ENCODE measurements at regions not wholly inside any gene's neighbourhood (a gene's known extent, or its start where the extent isn't known, plus 50 kb on each side); places are given as distances from the start of the nearest gene placed in this dataset.

DNA sequence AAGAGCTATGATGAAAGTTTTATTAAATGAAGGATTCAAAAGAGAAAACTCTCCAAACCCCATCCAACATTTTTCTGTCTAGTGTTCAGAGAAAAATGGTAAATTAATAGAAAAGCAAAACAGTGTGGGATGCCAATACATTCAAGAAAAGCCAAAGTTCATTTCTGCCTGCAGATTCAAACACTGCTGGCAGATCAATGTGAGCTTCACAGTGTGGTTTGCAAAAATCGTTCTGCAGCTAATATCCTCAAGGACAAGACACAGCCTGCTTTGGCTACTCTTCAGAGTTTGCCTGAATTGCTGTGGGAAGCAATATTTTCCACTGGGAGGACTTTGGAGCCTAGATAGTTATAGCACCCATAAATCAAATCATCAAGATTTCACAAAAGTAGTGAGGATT lies 619.9 kb upstream of the SUCLG2 start:
- TF ChIP-seq, protein P1, sequence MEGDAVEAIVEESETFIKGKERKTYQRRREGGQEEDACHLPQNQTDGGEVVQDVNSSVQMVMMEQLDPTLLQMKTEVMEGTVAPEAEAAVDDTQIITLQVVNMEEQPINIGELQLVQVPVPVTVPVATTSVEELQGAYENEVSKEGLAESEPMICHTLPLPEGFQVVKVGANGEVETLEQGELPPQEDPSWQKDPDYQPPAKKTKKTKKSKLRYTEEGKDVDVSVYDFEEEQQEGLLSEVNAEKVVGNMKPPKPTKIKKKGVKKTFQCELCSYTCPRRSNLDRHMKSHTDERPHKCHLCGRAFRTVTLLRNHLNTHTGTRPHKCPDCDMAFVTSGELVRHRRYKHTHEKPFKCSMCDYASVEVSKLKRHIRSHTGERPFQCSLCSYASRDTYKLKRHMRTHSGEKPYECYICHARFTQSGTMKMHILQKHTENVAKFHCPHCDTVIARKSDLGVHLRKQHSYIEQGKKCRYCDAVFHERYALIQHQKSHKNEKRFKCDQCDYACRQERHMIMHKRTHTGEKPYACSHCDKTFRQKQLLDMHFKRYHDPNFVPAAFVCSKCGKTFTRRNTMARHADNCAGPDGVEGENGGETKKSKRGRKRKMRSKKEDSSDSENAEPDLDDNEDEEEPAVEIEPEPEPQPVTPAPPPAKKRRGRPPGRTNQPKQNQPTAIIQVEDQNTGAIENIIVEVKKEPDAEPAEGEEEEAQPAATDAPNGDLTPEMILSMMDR (IDR thresholded peaks at IDR 0.05): no peak
- no peak for TF ChIP-seq POLR2A (IDR thresholded peaks at IDR 0.05)

All from ovary (tissue), 3 donors.